Lung (tissue), 11 donors: ENCODE measurements at regions not wholly inside any gene's neighbourhood (a gene's known extent, or its start where the extent isn't known, plus 50 kb on each side); places are given as distances from the start of the nearest gene placed in this dataset.

Source experiments
- ATAC-seq: fragments of 200-7000 bp; cut with Tn5 transposase; one replicate; pipeline ENCODE4 v1.9.1; 2020; ENCODE audit warnings: moderate number of reproducible peaks; ENCODE audit not compliant: insufficient read depth, low FRiP score
- DNase-seq, 3 donors: peaks; one replicate each; pipeline ENCODE4 v3.0.0-alpha.2; 2013 to 2017
- H3K27ac ChIP-seq, 2 donors: one replicate each; pipeline ENCODE4 v1.5.1; 2013; ENCODE audit warnings: mild to moderate bottlenecking in 2 of 2, moderate library complexity in 2 of 2, control low read depth in 1 of 2, inconsistent platforms in 1 of 2, low read depth in 1 of 2, low read length in 1 of 2
- H3K27me3 ChIP-seq, 3 donors: one replicate each; pipeline ENCODE4 v1.5.1; 2013; ENCODE audit warnings: low read length in 2 of 3; ENCODE audit not compliant: control insufficient read depth in 3 of 3, insufficient read depth in 3 of 3
- H3K36me3 ChIP-seq, 4 donors: one replicate each; pipeline ENCODE4 v1.5.1; 2013; ENCODE audit warnings: low read length in 4 of 4, mild to moderate bottlenecking in 1 of 4, moderate library complexity in 1 of 4; ENCODE audit not compliant: control insufficient read depth in 4 of 4, insufficient read depth in 4 of 4
- H3K4me1 ChIP-seq, 5 donors: one replicate each; pipeline ENCODE4 v1.5.1; 2013; ENCODE audit warnings: low read length in 5 of 5, mild to moderate bottlenecking in 2 of 5, moderate library complexity in 1 of 5; ENCODE audit not compliant: control insufficient read depth in 5 of 5, insufficient read depth in 5 of 5
- H3K4me3 ChIP-seq: one replicate; pipeline ENCODE4 v1.5.1; 2013; ENCODE audit warnings: mild to moderate bottlenecking, control low read depth, moderate library complexity
- H3K9ac ChIP-seq, 2 donors: one replicate each; pipeline ENCODE4 v1.5.1; 2013; ENCODE audit warnings: low read length in 2 of 2, control low read depth in 1 of 2; ENCODE audit not compliant: insufficient read depth in 1 of 2
- H3K9me3 ChIP-seq, 4 donors: one replicate each; pipeline ENCODE4 v1.5.1; 2013; ENCODE audit warnings: low read length in 3 of 4, mild to moderate bottlenecking in 1 of 4, moderate library complexity in 1 of 4; ENCODE audit not compliant: control insufficient read depth in 4 of 4, insufficient read depth in 3 of 4
- WGBS, 2 donors: extraction: QIAGEN DNeasy Blood & Tissue Kit; methylation state at CpG; one replicate each; pipeline ENCODE4 v1.1.7; 2013; 5-methylcytosine and 5-hydroxymethylcytosine counted together
- TF ChIP-seq, protein P1 (sequence below): IDR thresholded peaks from 2 replicates; pipeline ENCODE4 v1.5.1; 2012; ENCODE audit warnings: mild to moderate bottlenecking; ENCODE audit errors: control extremely low read depth, extremely low read depth
- donor health status: control.
- donor health status: control.
- donor health status: Bipolar disorder and iron deficiency.
- donor health status: healthy.
- donor health status: DM: yes; HTN: yes; CAD: no.

DNA sequence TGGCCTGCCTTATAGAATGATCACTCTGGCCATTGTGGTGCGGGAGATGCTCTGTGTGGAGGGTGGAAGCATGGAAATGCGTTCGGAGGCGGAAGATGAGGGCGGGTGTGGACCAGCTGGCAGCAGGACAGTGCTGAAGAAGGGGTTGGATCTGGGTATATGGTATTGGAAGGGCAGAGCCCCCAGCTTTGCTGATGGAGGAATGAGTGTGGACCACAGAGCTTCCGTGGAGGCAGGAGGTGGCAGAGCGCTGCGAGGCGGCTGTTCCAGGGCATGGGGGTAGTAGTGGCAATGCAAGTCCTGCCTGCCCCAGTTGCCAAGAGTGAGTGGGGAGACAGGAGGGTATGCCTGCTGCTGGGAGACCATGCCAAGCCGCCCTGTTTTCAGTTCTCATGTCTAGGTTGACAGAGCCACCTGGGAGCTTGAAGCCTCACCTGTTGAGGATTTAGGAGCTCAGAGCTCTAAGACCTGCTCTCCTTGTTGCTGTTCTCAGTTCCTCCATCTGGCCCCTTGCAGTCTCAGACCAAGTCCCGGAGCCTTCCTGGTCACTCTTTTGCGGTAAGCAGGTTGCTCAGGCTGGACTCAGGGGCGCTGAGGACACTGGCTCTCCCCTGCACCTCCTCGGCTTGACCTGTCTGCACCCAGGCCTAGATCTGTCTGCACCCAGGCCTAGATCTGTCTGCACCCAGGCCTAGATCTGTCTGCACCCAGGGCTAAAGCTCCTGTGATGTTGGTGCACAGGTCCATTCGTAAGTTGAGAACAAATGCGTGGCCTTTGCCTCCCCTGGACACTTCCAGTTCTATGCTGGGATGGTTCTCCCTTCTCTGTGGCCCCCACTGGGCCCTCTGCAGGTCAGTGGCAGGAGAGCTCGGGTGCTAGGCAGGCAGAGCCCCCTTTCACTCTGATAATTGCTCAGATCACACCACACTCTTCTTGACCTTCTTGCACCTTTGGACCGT lies 290.5 kb upstream of the HS6ST1 start:
- H3K36me3 ChIP-seq: no peaks in the 10 kb centered on the region
- no peaks in the 10 kb centered on the region for H3K9me3 ChIP-seq
- no peak overlapping the region for H3K9ac ChIP-seq
- WGBS, 2 donors: 94% methylated on average over 18 of the region's 18 CpGs
- H3K4me1 ChIP-seq: no peaks in the 10 kb centered on the region
- no peak for DNase-seq
- TF ChIP-seq, protein P1, sequence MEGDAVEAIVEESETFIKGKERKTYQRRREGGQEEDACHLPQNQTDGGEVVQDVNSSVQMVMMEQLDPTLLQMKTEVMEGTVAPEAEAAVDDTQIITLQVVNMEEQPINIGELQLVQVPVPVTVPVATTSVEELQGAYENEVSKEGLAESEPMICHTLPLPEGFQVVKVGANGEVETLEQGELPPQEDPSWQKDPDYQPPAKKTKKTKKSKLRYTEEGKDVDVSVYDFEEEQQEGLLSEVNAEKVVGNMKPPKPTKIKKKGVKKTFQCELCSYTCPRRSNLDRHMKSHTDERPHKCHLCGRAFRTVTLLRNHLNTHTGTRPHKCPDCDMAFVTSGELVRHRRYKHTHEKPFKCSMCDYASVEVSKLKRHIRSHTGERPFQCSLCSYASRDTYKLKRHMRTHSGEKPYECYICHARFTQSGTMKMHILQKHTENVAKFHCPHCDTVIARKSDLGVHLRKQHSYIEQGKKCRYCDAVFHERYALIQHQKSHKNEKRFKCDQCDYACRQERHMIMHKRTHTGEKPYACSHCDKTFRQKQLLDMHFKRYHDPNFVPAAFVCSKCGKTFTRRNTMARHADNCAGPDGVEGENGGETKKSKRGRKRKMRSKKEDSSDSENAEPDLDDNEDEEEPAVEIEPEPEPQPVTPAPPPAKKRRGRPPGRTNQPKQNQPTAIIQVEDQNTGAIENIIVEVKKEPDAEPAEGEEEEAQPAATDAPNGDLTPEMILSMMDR: no peak
- ATAC-seq: no peak
- H3K27me3 ChIP-seq: no peaks in the 10 kb centered on the region
- no peak overlapping the region for H3K4me3 ChIP-seq
- H3K27ac ChIP-seq: no peak overlapping the region

DNA sequence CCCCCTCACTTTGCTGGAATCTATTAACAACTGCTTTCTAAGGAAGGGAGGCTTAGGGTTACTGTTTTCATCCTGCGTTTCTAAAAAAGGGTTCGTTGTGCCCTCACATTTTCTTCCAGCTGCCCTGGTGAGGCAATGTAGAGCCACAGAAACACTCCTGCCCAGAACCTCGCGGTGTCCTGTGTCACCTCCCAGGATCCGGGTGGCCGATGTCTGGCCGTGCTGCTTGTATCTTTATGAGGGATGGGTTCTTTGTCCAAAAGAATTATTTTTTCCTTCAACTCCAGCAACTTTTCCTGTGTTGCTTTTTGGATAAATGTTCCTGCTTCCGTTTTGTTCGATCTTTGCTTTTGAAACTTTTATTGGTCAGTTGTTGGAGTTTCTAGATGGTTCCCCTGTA lies 291.8 kb upstream of the HS6ST1 start:
- TF ChIP-seq, protein P1: no peak
- no peaks in the 10 kb centered on the region for H3K4me1 ChIP-seq
- H3K27ac ChIP-seq: no peak overlapping the region
- H3K4me3 ChIP-seq: no peak overlapping the region
- no peaks in the 10 kb centered on the region for H3K36me3 ChIP-seq
- ATAC-seq (no peak), DNase-seq (no peak)
- no peaks in the 10 kb centered on the region for H3K27me3 ChIP-seq
- H3K9ac ChIP-seq: no peak overlapping the region
- 89 to 97% methylated on average over 9 of the region's 9 CpGs for WGBS, 2 donors
- no peaks in the 10 kb centered on the region for H3K9me3 ChIP-seq

DNA sequence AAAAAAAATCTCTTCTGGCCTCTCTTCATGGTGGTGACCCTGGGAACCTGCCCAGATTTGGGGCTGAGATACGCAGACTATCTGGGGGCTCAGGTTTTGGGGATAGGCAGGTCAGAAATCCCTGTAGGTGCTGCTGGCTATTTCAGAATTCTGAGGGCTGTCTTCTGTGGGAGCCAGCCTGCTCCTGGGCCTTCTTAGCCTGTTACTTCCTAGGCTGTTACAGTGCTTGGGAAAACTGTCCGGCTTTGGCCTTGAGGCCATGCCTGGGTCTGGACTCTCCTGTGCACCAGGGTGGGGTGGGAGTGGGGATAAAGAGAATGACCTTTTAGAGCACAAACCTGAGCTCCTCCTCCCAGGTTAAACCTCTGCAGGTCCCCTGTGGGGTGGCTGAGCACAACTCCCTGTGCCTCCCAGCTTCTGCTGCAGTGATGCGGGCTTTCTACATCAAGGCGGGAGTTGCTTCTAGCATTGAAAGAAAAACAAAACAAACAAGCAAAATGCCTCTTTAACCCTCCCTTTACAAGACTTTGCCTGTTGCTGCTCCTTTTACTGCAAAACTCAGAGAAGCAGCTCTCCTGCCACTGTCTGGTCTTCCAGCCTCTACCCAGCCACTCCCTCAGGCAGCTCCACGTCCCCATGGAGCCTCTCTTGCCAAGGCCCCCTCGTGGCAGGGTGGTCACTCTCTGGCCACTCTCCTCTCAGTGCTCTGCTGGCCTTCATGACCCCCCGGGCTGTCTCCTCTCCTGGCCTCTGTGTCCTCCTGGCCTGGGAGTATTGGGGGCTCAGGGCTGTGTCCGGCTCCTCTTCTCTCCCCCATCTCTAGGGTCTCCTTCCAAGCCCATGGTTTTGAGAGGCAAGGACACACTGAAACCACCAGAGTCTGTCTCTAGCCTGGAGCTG lies 293.0 kb upstream of the HS6ST1 start:
- DNase-seq (no peak), ATAC-seq (no peak)
- Histone ChIP-seq H3K4me3 (no peak overlapping the region), H3K9me3 (no peaks in the 10 kb centered on the region), H3K9ac (no peak overlapping the region), H3K27ac (no peak overlapping the region), H3K36me3 (no peaks in the 10 kb centered on the region), H3K4me1 (no peaks in the 10 kb centered on the region), H3K27me3 (no peaks in the 10 kb centered on the region)
- 89 to 93% methylated on average over 8 of the region's 8 CpGs for WGBS, 2 donors
- TF ChIP-seq, protein P1: no peak
